Ishikawa (cell line): ENCODE measurements at regions not wholly inside any gene's neighbourhood (a gene's known extent, or its start where the extent isn't known, plus 50 kb on each side); places are given as distances from the start of the nearest gene placed in this dataset.

Experiments used
- CEBPB ChIP-seq: IDR thresholded peaks from 2 replicates; pipeline ENCODE4 v1.6.1; 2012
- CREB1 ChIP-seq: IDR thresholded peaks from 2 replicates; pipeline ENCODE4 v1.6.1; 2012; ENCODE audit warnings: low read depth
- EGR1 ChIP-seq: IDR thresholded peaks from 2 replicates; pipeline ENCODE4 v1.6.1; 2012
- EP300 ChIP-seq: IDR thresholded peaks from 2 replicates; pipeline ENCODE4 v1.6.1; 2012; ENCODE audit warnings: borderline replicate concordance
- FOXM1 ChIP-seq: IDR thresholded peaks from 2 replicates; pipeline ENCODE4 v1.6.1; 2012; ENCODE audit warnings: low read depth, borderline replicate concordance
- NFIC ChIP-seq: IDR thresholded peaks from 2 replicates; pipeline ENCODE4 v1.6.1; 2012
- RAD21 ChIP-seq: IDR thresholded peaks from 2 replicates; pipeline ENCODE4 v1.6.1; 2012; ENCODE audit warnings: low read depth
- REST ChIP-seq: IDR thresholded peaks from 2 replicates; pipeline ENCODE4 v1.6.1; 2012; ENCODE audit warnings: low read depth, mild to moderate bottlenecking
- TAF1 ChIP-seq: IDR thresholded peaks from 2 replicates; pipeline ENCODE4 v1.6.1; 2012; ENCODE audit warnings: low read depth, mild to moderate bottlenecking
- TCF12 ChIP-seq: IDR thresholded peaks from 2 replicates; pipeline ENCODE4 v1.6.1; 2012; ENCODE audit warnings: low read depth
- TEAD4 ChIP-seq: IDR thresholded peaks from 2 replicates; pipeline ENCODE4 v1.6.1; 2012
- USF1 ChIP-seq: IDR thresholded peaks from 2 replicates; pipeline ENCODE4 v1.6.1; 2012
- YY1 ChIP-seq: IDR thresholded peaks from 2 replicates; pipeline ENCODE4 v1.6.1; 2012; ENCODE audit warnings: low read depth
- ZBTB7A ChIP-seq: IDR thresholded peaks from 2 replicates; pipeline ENCODE4 v1.6.1; 2012; ENCODE audit warnings: low read depth
- TF ChIP-seq, protein P1 (sequence below): IDR thresholded peaks from 2 replicates; pipeline ENCODE4 v1.6.1; 2012

GRCh38 chr6:153856929-153857376 lies 182.1 kb upstream of the OPRM1 start:
- TF ChIP-seq NFIC (no peak), FOXM1 (no peak), REST (no peak)

- TF ChIP-seq TAF1 (no peak), CREB1 (no peak), USF1 (no peak), YY1 (no peak), REST (no peak), EP300 (no peak), ZBTB7A (no peak), FOXM1 (no peak)
These were observed 186.6 kb upstream of the OPRM1 start for GRCh38 chr6:153852481-153852880.

GRCh38 chr6:153852034-153852433 lies 187.0 kb upstream of the OPRM1 start:
- TF ChIP-seq CEBPB (no peak), NFIC (no peak), REST (no peak), TAF1 (no peak), TEAD4 (no peak), EGR1 (no peak), RAD21 (no peak), TCF12 (no peak), FOXM1 (no peak), USF1 (no peak)
- TF ChIP-seq, protein P1, sequence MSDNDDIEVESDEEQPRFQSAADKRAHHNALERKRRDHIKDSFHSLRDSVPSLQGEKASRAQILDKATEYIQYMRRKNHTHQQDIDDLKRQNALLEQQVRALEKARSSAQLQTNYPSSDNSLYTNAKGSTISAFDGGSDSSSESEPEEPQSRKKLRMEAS, result no peak

GRCh38 chr6:153849072-153849779 lies 189.8 kb upstream of the OPRM1 start:
- no peak for TF ChIP-seq CREB1
- no peak for TF ChIP-seq USF1
- no peak for TF ChIP-seq EGR1
- TF ChIP-seq REST, result no peak
- no peak for TF ChIP-seq TAF1
- no peak for TF ChIP-seq ZBTB7A
- no peak for TF ChIP-seq FOXM1
- TF ChIP-seq RAD21, result no peak
- no peak for TF ChIP-seq EP300
- TF ChIP-seq CEBPB, result no peak
- no peak for TF ChIP-seq YY1
- no peak for TF ChIP-seq TEAD4
- TF ChIP-seq, protein P1, result no peak
